Activated T-cell treated with anti-CD3 and anti-CD28 coated beads, Interleukin-2, amount 50 U/mL, for 4 hours (primary cell): ENCODE measurements at regions not wholly inside any gene's neighbourhood (a gene's known extent, or its start where the extent isn't known, plus 50 kb on each side); places are given as distances from the start of the nearest gene placed in this dataset.
A peak's percentile ranks its signal among the peaks of the same experiment; 100 is the strongest.
"Not testable (repeated sequence)": the region's sequence is repeated elsewhere in the genome, so short reads cannot be mapped to it uniquely, and the experiment has no call there.

Source experiments
- ATAC-seq, 2 donors: fragments of 200-7000 bp; cut with Tn5 transposase; one replicate each; pipeline ENCODE4 v1.10.0; 2021
- DNase-seq: peaks from one replicate; pipeline ENCODE4 v3.0.0-alpha.2; 2020
- H3K27me3 Mint-ChIP-seq: one replicate; pipeline ENCODE4 v1.8.0; 2021; ENCODE audit warnings: low read depth, mixed read lengths
- H3K36me3 Mint-ChIP-seq: one replicate; pipeline ENCODE4 v1.8.0; 2022; ENCODE audit warnings: mixed read lengths; ENCODE audit not compliant: insufficient read depth
- H3K4me1 Mint-ChIP-seq: one replicate; pipeline ENCODE4 v1.8.0; 2021; ENCODE audit warnings: low read depth, mixed read lengths
- H3K4me3 Mint-ChIP-seq: one replicate; pipeline ENCODE4 v1.8.0; 2021; ENCODE audit warnings: mild to moderate bottlenecking, moderate library complexity, mixed read lengths
- H3K9me3 Mint-ChIP-seq: one replicate; pipeline ENCODE4 v1.8.0; 2021; ENCODE audit warnings: mixed read lengths

- Mint-ChIP-seq H3K4me1 (no peaks in the 10 kb centered on the region), H3K36me3 (peaks cover 2% of the 10 kb centered on the region), H3K9me3 (peaks cover 17% of the 10 kb centered on the region), H3K27me3 (no peaks in the 10 kb centered on the region), H3K4me3 (no peak overlapping the region)
- no peak for DNase-seq
- no peak for ATAC-seq
These were observed 980.9 kb downstream of the GATA3 start for GRCh38 chr10:9035355-9035754.

- peaks cover 17% of the 10 kb centered on the region for H3K9me3 Mint-ChIP-seq
- no peak for ATAC-seq
- H3K4me3 Mint-ChIP-seq = no peak overlapping the region
- no peak for DNase-seq
- no peaks in the 10 kb centered on the region for H3K27me3 Mint-ChIP-seq
- H3K4me1 Mint-ChIP-seq = no peaks in the 10 kb centered on the region
- peaks cover 2% of the 10 kb centered on the region for H3K36me3 Mint-ChIP-seq
These were observed 982.3 kb downstream of the GATA3 start for GRCh38 chr10:9036711-9037204.

- Mint-ChIP-seq H3K9me3 (peaks cover 17% of the 10 kb centered on the region), H3K36me3 (peaks cover 2% of the 10 kb centered on the region), H3K4me1 (no peaks in the 10 kb centered on the region), H3K27me3 (no peaks in the 10 kb centered on the region), H3K4me3 (no peak overlapping the region)
- DNase-seq = no peak
- ATAC-seq = no peak
These were observed 983.7 kb downstream of the GATA3 start for GRCh38 chr10:9038146-9038714.

- no peaks in the 10 kb centered on the region for H3K27me3 Mint-ChIP-seq
- no peaks in the 10 kb centered on the region for H3K4me1 Mint-ChIP-seq
- H3K4me3 Mint-ChIP-seq = no peak overlapping the region
- peaks cover 16% of the 10 kb centered on the region for H3K9me3 Mint-ChIP-seq
- ATAC-seq = no peak
- DNase-seq = no peak
- no peaks in the 10 kb centered on the region for H3K36me3 Mint-ChIP-seq
These were observed 989.0 kb downstream of the GATA3 start for GRCh38 chr10:9043466-9043865.

- DNase-seq (no peak), ATAC-seq (no peak)
- Mint-ChIP-seq H3K27me3 (no peaks in the 10 kb centered on the region), H3K36me3 (no peaks in the 10 kb centered on the region), H3K9me3 (peaks cover 12% of the 10 kb centered on the region), H3K4me3 (no peak overlapping the region), H3K4me1 (no peaks in the 10 kb centered on the region)
These were observed 990.8 kb downstream of the GATA3 start for GRCh38 chr10:9045311-9045710.

- Mint-ChIP-seq H3K4me3 (no peak overlapping the region), H3K9me3 (peaks cover 10% of the 10 kb centered on the region), H3K27me3 (no peaks in the 10 kb centered on the region), H3K4me1 (peaks cover 15% of the 10 kb centered on the region), H3K36me3 (no peaks in the 10 kb centered on the region)
- ATAC-seq (peak; percentile 63 to 76), DNase-seq (no peak)
These were observed 997.0 kb downstream of the GATA3 start for GRCh38 chr10:9051328-9051974.

- Mint-ChIP-seq H3K9me3 (peaks cover 10% of the 10 kb centered on the region), H3K4me3 (no peak overlapping the region), H3K27me3 (no peaks in the 10 kb centered on the region), H3K36me3 (no peaks in the 10 kb centered on the region), H3K4me1 (peaks cover 15% of the 10 kb centered on the region)
- DNase-seq (no peak), ATAC-seq (no peak)
These were observed 998.3 kb downstream of the GATA3 start for GRCh38 chr10:9052767-9053166.

GRCh38 chr10:9056521-9056920 lies 1002.0 kb downstream of the GATA3 start:
- ATAC-seq (no peak), DNase-seq (no peak)
- no peak overlapping the region for H3K4me3 Mint-ChIP-seq
- H3K27me3 Mint-ChIP-seq = no peaks in the 10 kb centered on the region
- peaks cover 10% of the 10 kb centered on the region for H3K9me3 Mint-ChIP-seq
- H3K36me3 Mint-ChIP-seq = no peaks in the 10 kb centered on the region
- H3K4me1 Mint-ChIP-seq = peaks cover 23% of the 10 kb centered on the region

- not testable (repeated sequence) for H3K4me3 Mint-ChIP-seq, H3K27me3 Mint-ChIP-seq, ATAC-seq, H3K9me3 Mint-ChIP-seq, H3K36me3 Mint-ChIP-seq, DNase-seq
- peaks cover 18% of the 10 kb centered on the region for H3K4me1 Mint-ChIP-seq
These were observed 1002.8 kb downstream of the GATA3 start for GRCh38 chr10:9057293-9057692.

- Mint-ChIP-seq H3K9me3 (peaks cover 4% of the 10 kb centered on the region), H3K36me3 (no peaks in the 10 kb centered on the region), H3K4me3 (no peak overlapping the region), H3K4me1 (peaks cover 12% of the 10 kb centered on the region), H3K27me3 (no peaks in the 10 kb centered on the region)
- no peak for ATAC-seq
- DNase-seq = no peak
These were observed 1005.8 kb downstream of the GATA3 start for GRCh38 chr10:9060314-9060713.

- DNase-seq (no peak), ATAC-seq (no peak)
- Mint-ChIP-seq H3K36me3 (no peaks in the 10 kb centered on the region), H3K4me1 (peaks cover 12% of the 10 kb centered on the region), H3K9me3 (no peaks in the 10 kb centered on the region), H3K27me3 (no peaks in the 10 kb centered on the region), H3K4me3 (no peak overlapping the region)
These were observed 1007.4 kb downstream of the GATA3 start for GRCh38 chr10:9061871-9062270.

- Mint-ChIP-seq H3K27me3 (no peaks in the 10 kb centered on the region), H3K4me3 (no peak overlapping the region), H3K9me3 (no peaks in the 10 kb centered on the region), H3K36me3 (no peaks in the 10 kb centered on the region), H3K4me1 (peaks cover 6% of the 10 kb centered on the region)
- ATAC-seq = no peak
- no peak for DNase-seq
These were observed 1011.7 kb downstream of the GATA3 start for GRCh38 chr10:9066152-9066551.

- Mint-ChIP-seq H3K36me3 (no peaks in the 10 kb centered on the region), H3K4me3 (no peak overlapping the region), H3K9me3 (no peaks in the 10 kb centered on the region), H3K27me3 (no peaks in the 10 kb centered on the region), H3K4me1 (peaks cover 3% of the 10 kb centered on the region)
- DNase-seq (no peak), ATAC-seq (no peak)
These were observed 1013.5 kb downstream of the GATA3 start for GRCh38 chr10:9068003-9068402.

- H3K9me3 Mint-ChIP-seq = no peaks in the 10 kb centered on the region
- no peak for DNase-seq
- no peaks in the 10 kb centered on the region for H3K36me3 Mint-ChIP-seq
- peaks cover 2% of the 10 kb centered on the region for H3K27me3 Mint-ChIP-seq
- peak; percentile 75 to 96 for ATAC-seq
- peaks cover 3% of the 10 kb centered on the region for H3K4me1 Mint-ChIP-seq
- H3K4me3 Mint-ChIP-seq = no peak overlapping the region
These were observed 1014.6 kb downstream of the GATA3 start for GRCh38 chr10:9069136-9069535.

- Mint-ChIP-seq H3K36me3 (no peaks in the 10 kb centered on the region), H3K9me3 (no peaks in the 10 kb centered on the region), H3K27me3 (peaks cover 5% of the 10 kb centered on the region), H3K4me3 (no peak overlapping the region), H3K4me1 (peaks cover 8% of the 10 kb centered on the region)
- DNase-seq (no peak), ATAC-seq (no peak)
These were observed 1020.9 kb downstream of the GATA3 start for GRCh38 chr10:9075420-9075819.
